ENCODE measurements at regions not wholly inside any gene's neighbourhood (a gene's known extent, or its start where the extent isn't known, plus 50 kb on each side); places are given as distances from the start of the nearest gene placed in this dataset.

DNA sequence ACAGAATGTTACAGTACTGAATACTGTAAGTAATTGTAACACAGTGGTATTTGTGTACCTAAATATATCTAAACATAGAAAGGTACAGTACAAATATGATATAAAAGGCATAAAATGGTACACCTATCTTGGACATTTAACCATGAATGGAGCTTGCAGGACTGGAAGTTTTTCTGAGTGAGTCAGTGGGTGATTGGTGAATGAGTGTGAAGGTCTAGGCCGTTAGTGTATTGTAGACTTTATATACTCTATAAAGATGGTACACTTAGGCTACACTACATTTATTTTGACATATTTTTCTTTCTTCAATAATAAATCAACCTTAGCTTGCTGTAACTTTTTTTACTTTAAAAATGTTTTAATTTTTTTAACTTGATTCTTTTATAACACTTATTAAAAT, 422.5 kb upstream of the FSTL5 start:
- H3K4me1 ChIP-seq (ENCODE audit: low read depth), result no peaks in the 10 kb centered on the region
- TF ChIP-seq, protein P1, sequence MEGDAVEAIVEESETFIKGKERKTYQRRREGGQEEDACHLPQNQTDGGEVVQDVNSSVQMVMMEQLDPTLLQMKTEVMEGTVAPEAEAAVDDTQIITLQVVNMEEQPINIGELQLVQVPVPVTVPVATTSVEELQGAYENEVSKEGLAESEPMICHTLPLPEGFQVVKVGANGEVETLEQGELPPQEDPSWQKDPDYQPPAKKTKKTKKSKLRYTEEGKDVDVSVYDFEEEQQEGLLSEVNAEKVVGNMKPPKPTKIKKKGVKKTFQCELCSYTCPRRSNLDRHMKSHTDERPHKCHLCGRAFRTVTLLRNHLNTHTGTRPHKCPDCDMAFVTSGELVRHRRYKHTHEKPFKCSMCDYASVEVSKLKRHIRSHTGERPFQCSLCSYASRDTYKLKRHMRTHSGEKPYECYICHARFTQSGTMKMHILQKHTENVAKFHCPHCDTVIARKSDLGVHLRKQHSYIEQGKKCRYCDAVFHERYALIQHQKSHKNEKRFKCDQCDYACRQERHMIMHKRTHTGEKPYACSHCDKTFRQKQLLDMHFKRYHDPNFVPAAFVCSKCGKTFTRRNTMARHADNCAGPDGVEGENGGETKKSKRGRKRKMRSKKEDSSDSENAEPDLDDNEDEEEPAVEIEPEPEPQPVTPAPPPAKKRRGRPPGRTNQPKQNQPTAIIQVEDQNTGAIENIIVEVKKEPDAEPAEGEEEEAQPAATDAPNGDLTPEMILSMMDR (IDR thresholded peaks at IDR 0.05; ENCODE audit: low read depth, low read length), result no peak
- H3K36me3 ChIP-seq, result no peaks in the 10 kb centered on the region
- no peak for DNase-seq (ENCODE audit: low read depth in 1 of 2, low spot score in 1 of 2)
- H3K27ac ChIP-seq, result no peak overlapping the region
- no peaks in the 10 kb centered on the region for H3K27me3 ChIP-seq
- no peaks in the 10 kb centered on the region for H3K9me3 ChIP-seq (ENCODE audit: low read depth)
- H3K4me3 ChIP-seq, result no peak overlapping the region

- Histone ChIP-seq H3K4me3 (no peak overlapping the region), H3K36me3 (no peaks in the 10 kb centered on the region)
- TF ChIP-seq, protein P1 (IDR thresholded peaks at IDR 0.05; ENCODE audit: low read depth, low read length), result no peak
Measured at GRCh38 chr4:162582180-162582579, 418.4 kb upstream of the FSTL5 start.

DNA sequence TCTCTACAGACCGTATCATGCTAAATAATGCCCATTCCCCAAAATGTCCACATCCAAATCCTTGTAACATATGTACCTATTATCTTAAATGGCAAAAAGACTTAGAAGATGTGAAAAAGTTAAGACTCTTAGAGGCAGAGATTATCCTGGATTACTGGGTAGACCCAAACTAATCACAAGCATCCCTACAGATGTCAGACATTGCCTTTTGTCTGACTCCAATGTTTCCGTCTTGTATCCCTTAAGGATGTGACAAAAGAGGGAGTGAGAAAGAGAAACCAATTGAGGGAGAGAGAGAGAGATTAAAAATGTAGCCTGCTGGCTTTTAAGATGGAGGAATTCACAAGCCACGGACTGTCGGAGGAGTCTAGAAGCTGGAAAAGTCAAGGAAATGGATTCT, 401.9 kb upstream of the FSTL5 start:
- Histone ChIP-seq H3K27me3 (no peaks in the 10 kb centered on the region), H3K36me3 (no peaks in the 10 kb centered on the region), H3K9me3 (ENCODE audit: low read depth) (no peaks in the 10 kb centered on the region), H3K27ac (no peak overlapping the region), H3K4me3 (no peak overlapping the region), H3K4me1 (ENCODE audit: low read depth) (no peaks in the 10 kb centered on the region)
- TF ChIP-seq, protein P1 (IDR thresholded peaks at IDR 0.05; ENCODE audit: low read depth, low read length), result no peak
- no peak for DNase-seq (ENCODE audit: low read depth in 1 of 2, low spot score in 1 of 2)

More at GRCh38 chr4:162582180-162582579, 418.4 kb upstream of the FSTL5 start:
- Histone ChIP-seq H3K27me3 (no peaks in the 10 kb centered on the region), H3K4me1 (ENCODE audit: low read depth) (no peaks in the 10 kb centered on the region), H3K27ac (no peak overlapping the region), H3K9me3 (ENCODE audit: low read depth) (no peaks in the 10 kb centered on the region)
- DNase-seq (ENCODE audit: low read depth in 1 of 2, low spot score in 1 of 2), result no peak

GRCh38 chr4:162560073-162560472, 396.3 kb upstream of the FSTL5 start:
- TF ChIP-seq, protein P1 (IDR thresholded peaks at IDR 0.05; ENCODE audit: low read depth, low read length), result no peak

DNA sequence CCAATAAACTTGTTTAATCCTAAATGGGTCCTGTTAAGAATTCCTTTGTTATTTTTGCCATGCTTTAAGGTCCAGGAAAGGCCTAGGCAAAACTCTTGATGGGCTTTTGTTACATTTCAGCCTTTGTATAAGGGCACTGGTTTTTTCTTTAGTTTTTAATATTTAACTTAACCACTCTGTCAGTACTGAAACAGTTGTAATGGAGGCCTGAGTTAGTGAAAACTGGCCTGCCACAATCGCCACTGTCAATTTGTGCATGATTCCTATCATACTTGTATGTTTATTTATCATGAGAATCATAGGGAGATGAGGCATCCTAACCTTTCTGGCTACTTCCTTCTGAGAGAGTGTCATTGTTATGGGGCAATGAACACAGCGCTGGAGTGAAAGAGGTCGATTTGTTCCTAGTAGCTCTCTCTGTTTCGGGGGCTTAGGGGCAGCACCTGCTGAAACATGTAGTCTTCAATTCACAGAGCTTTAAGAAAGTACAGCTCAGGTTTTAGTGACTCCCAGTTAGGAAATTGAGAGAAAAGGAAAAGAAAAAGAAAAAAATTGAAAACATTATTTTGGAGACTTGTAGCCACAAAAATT, 393.8 kb upstream of the FSTL5 start:
- Histone ChIP-seq H3K4me1 (ENCODE audit: low read depth) (no peaks in the 10 kb centered on the region), H3K9me3 (ENCODE audit: low read depth) (no peaks in the 10 kb centered on the region), H3K4me3 (no peak overlapping the region), H3K36me3 (no peaks in the 10 kb centered on the region), H3K27me3 (no peaks in the 10 kb centered on the region), H3K27ac (no peak overlapping the region)
- DNase-seq (ENCODE audit: low read depth in 1 of 2, low spot score in 1 of 2), result no peak
- TF ChIP-seq, protein P1 (IDR thresholded peaks at IDR 0.05; ENCODE audit: low read depth, low read length), result no peak

More at GRCh38 chr4:162560073-162560472, 396.3 kb upstream of the FSTL5 start:
- DNase-seq (ENCODE audit: low read depth in 1 of 2, low spot score in 1 of 2), result no peak
- H3K4me3 ChIP-seq, result no peak overlapping the region
- H3K4me1 ChIP-seq (ENCODE audit: low read depth), result no peaks in the 10 kb centered on the region
- H3K36me3 ChIP-seq, result no peaks in the 10 kb centered on the region
- H3K9me3 ChIP-seq (ENCODE audit: low read depth), result no peaks in the 10 kb centered on the region
- no peaks in the 10 kb centered on the region for H3K27me3 ChIP-seq
- H3K27ac ChIP-seq, result no peak overlapping the region
